IPS-18c (cell line): ENCODE measurements at regions not wholly inside any gene's neighbourhood (a gene's known extent, or its start where the extent isn't known, plus 50 kb on each side); places are given as distances from the start of the nearest gene placed in this dataset.
"Not testable (repeated sequence)": the region's sequence is repeated elsewhere in the genome, so short reads cannot be mapped to it uniquely, and the experiment has no call there.

Experiments
- H3K4me3 ChIP-seq: 2 replicates; pipeline ENCODE4 v1.7.0; 2013; ENCODE audit warnings: low read depth, mild to moderate bottlenecking, low read length, moderate library complexity; ENCODE audit not compliant: insufficient read depth
- H3K9me3 ChIP-seq: one replicate; pipeline ENCODE4 v1.6.1; 2013; ENCODE audit warnings: mild to moderate bottlenecking, low read length, moderate library complexity; ENCODE audit not compliant: control insufficient read depth, insufficient read depth

DNA sequence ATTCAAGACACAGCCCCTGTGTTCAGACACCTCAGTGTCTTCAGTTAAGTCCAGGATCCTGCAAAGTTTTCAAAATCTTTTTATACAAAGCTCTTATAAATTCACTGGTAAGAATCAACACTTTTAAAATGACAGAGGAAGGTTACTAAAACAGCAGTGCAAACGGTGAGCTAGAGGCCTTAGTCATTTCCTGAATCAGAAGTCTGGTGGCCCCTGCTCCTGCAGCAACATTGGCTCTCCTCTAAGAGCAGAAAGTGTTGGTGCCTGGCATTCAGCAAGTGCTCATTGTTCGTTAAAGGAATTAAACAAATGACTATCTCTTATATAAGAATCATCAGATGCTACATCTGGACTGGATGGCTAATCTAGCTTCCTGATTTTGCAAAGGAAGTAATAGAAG, 282.9 kb downstream of the PTGER3 start:
- no peak overlapping the region for H3K4me3 ChIP-seq
- H3K9me3 ChIP-seq: no peaks in the 10 kb centered on the region

DNA sequence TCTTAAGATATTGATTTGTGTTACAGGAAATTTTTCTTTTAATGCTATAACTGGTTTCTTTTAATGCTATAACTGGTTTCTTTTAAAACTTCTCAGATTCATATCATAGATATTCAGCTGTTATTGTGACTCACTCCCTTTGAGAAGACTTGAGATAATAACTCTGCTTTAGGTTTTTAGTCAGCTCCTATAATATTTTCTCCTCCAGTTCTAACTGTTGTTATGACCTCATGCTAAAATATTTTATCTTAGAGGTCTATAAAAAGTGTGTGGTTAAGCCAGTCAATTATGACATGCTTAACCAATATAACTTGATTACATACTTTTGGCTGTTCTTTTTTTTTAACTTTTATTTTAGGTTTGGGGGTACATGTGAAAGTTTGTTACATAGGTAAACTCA, 280.2 kb downstream of the PTGER3 start:
- Histone ChIP-seq H3K9me3 (no peaks in the 10 kb centered on the region), H3K4me3 (no peak overlapping the region)

DNA sequence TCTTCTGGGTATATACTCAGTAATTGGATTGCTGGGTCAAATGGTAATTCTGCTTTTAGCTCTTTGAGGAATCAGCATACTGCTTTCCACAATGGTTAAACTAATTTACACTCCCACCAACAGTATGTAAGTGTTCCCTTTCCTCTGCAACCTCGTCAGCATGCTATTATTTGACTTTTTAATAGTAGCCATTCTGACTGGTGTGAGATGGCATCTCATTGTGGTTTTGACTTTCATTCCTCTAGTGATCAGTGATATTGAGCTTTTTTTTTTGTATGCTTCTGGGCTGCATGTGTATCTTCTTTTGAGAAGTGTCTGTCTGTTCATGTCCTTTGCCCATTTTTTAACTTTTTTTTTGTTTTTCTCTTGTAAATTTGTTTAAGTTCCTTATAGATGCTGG, 279.4 kb downstream of the PTGER3 start:
- H3K4me3 ChIP-seq: no peak overlapping the region
- H3K9me3 ChIP-seq: no peaks in the 10 kb centered on the region

- no peak overlapping the region for H3K4me3 ChIP-seq
- peaks cover 2% of the 10 kb centered on the region for H3K9me3 ChIP-seq
Measured at GRCh38 chr1:70778056-70778762, 269.4 kb downstream of the PTGER3 start.

DNA sequence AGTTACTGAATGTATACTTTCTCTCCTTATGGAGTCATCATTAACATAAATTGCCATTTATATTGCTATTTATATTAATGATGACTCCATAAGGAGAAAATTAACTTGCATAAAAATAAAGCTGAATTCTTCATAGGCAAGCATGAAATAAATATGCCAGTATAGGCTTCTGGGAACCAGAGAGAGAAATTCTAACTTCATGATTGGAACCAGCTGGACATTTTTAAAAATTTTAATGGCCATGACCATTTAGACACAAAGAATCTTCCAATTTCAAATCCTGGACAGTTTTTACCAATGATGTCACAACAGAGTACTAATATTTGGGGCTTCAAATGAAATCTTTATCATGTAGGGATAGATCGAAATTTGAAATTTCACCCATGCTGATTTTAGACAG, 268.7 kb downstream of the PTGER3 start:
- H3K9me3 ChIP-seq: peaks cover 2% of the 10 kb centered on the region
- no peak overlapping the region for H3K4me3 ChIP-seq

DNA sequence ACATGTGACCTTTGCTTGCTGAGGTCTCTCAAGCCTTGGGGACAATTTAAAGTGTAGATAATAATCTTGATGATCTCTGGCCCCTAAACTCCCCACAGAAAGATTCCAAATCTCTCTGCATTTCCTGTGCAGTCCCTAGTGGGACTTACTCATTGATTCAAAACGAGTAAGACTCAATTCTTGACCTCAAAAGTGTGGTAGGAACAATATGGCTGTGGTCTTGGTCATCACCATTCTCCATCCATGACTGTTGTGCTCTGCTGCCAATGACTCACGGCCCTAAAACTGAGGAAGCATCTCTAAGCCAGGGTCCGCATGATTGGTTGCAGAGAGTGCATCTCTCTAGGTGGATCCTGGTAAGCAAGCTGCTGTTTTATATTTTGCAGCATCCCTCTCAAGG, 268.0 kb downstream of the PTGER3 start:
- Histone ChIP-seq H3K9me3 (peaks cover 2% of the 10 kb centered on the region), H3K4me3 (no peak overlapping the region)

DNA sequence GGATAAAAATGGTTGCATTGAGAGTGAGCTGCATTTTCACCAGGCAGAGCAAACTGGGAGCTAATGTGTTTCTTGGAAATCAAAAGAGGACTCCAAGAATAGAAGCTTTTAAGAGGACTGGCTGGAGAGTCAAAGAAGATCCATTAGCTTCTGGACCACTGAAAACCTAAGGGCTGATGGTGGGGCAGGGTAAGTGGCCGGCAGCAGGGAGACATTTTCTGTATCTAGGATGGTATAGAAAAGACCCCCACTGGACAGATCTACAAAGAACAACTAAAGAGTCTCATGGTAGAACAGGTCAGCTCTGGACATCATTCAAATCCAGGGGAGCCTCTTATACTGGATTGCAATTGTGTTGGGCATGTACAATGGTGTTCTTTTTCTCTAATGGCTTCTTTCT, 262.3 kb downstream of the PTGER3 start:
- Histone ChIP-seq H3K4me3 (no peak overlapping the region), H3K9me3 (no peaks in the 10 kb centered on the region)

DNA sequence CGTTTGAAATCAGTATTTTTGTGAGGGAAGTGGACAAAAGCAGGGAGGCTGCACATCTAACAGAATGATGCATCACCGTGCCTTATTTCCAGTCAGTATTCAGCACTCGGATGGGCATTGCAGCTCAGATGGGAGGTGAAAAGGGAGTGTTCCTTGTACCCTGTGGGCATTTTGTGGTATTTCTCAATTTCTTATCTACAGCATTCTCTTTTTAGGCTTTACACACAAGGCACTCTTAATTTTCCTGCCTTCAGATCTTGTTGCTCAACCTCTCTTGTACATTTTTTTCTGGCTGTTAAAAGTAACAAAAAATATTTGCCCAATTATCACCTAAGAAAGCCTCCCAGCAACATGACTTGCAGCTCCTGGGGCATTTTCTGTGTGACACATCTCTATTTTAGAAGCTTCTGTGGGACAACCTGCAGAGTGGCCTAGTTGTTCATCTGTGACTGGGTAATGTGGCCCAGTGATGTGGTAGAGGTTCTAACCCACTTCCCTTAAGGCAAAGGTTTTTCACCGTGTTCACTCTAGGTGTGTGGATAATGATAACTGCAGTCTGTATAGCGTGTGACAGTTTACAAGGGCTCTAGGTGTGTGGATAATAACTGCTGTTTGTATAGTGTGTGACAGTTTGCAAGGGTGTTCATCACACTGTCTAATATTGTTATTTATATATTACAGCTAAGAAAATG, 257.2 kb downstream of the PTGER3 start:
- no peaks in the 10 kb centered on the region for H3K9me3 ChIP-seq
- no peak overlapping the region for H3K4me3 ChIP-seq

- not testable (repeated sequence) for H3K9me3 ChIP-seq, H3K4me3 ChIP-seq
Measured at GRCh38 chr1:70795064-70795463, 252.6 kb downstream of the PTGER3 start.

DNA sequence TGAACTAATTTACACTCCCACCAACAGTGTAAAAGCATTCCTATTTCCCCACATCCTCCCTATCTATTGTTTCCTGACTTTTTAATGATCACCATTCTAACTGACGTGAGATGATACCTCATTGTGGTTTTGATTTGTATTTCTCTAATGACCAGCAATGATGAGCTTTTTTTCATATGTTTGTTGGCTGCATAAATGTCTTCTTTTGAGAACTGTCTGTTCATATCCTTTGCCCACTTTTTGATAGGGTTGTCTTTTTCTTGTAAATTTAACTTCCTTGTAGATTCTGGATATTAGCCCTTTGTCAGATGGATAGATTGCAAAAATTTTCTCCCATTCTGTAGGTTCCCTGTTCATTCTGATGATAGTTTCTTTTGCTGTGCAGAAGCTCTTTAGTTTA, 251.3 kb downstream of the PTGER3 start:
- not testable (repeated sequence) for H3K9me3 ChIP-seq, H3K4me3 ChIP-seq

GRCh38 chr1:70802625-70803024, 245.0 kb downstream of the PTGER3 start:
- H3K4me3 ChIP-seq, H3K9me3 ChIP-seq: not testable (repeated sequence)

GRCh38 chr1:70805641-70806040, 242.0 kb downstream of the PTGER3 start:
- no peak overlapping the region for H3K4me3 ChIP-seq

GRCh38 chr1:70807088-70807664, 240.4 kb downstream of the PTGER3 start:
- H3K4me3 ChIP-seq: no peak overlapping the region
- H3K9me3 ChIP-seq: no peaks in the 10 kb centered on the region

More at GRCh38 chr1:70805641-70806040, 242.0 kb downstream of the PTGER3 start:
- no peaks in the 10 kb centered on the region for H3K9me3 ChIP-seq

DNA sequence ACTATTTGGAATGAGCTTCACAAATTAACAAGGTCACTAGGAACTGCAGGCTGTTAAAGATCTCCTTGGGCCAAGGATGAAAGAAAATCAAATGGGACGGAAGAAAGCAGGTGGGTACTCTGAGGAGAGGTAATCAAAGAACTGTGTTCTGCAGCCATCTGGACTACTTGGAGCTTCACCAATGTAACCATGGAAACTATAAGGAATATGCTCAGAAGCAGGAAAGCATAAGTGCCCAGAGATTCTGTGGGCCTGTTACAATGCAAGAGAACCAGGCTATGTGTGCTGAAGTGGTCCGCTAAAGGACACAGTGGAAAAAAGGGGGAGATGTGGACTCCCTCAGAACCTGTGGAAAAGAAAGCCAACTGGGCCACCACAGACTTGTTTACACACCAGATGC, 238.5 kb downstream of the PTGER3 start:
- Histone ChIP-seq H3K4me3 (no peak overlapping the region), H3K9me3 (no peaks in the 10 kb centered on the region)

- Histone ChIP-seq H3K4me3 (no peak overlapping the region), H3K9me3 (no peaks in the 10 kb centered on the region)
Measured at GRCh38 chr1:70811815-70812214, 235.8 kb downstream of the PTGER3 start.

DNA sequence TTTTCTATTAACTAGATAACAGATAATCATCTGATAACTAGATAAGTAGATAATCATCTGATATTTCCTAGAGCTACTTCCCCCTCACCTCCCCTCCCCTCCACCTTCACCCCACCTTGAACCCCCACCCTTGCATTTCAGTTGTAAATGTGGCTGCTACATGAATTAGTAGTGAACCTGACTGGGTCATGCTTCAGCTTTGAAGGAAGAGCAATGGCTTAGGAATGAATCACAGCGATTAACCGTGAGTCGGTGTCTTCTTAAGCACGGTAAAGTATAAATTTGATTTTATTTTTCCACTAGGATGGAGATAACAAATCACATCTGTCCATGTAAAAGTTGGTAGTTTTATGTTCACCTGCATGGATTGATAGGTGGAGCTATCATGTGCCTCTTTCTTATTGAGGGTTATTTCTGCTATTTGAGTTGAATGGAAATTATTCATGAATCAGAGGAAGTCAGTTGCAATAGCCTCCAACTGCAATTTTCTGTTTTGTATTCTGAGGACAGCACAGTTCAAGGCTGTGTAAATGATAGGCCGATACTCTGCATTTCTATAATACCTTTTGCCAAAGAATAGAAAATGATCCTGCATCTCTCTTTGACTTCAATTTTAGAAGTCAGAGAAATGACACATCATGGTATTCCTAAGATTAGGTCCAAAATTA, 235.0 kb downstream of the PTGER3 start:
- no peaks in the 10 kb centered on the region for H3K9me3 ChIP-seq
- H3K4me3 ChIP-seq: no peak overlapping the region

DNA sequence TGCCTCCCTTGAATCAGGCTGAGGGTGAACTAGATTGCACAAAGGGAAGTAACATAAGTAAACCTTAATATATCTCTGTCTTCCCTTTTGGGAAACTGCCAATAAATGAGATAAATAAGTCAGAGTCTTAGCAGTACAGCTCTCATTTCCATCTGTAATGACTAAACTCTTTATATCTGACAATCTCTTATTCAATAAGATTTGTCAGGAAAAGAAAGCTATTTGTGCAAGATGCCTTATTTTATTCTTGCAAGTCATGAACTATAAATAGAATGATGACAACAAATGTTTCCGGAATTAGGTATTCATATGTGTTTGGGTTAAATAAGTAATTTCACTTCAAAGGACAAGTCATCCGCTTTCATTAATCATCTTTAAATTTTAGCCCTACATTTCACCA, 229.2 kb downstream of the PTGER3 start:
- Histone ChIP-seq H3K9me3 (no peaks in the 10 kb centered on the region), H3K4me3 (no peak overlapping the region)

DNA sequence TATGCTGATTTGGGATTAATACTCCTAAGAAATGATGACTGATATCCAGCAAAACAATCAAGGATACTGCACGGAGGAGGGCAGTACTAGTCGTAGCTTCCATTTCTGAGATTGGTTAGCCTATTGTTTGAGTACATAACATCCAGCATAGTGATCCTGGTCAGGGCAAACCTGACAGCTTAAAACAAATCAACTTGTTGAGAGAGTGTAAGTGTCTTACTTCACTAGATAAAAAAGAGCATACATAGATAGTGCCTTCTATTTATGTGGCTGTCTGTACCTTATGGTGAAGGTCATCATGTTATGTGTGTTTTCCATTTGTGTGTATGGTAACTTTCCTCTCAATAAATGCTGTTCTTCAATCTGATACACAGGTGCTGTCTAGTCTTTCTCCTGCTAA, 228.4 kb downstream of the PTGER3 start:
- H3K9me3 ChIP-seq: no peaks in the 10 kb centered on the region
- no peak overlapping the region for H3K4me3 ChIP-seq
